SK-N-MC (cell line): ENCODE measurements at regions not wholly inside any gene's neighbourhood (a gene's known extent, or its start where the extent isn't known, plus 50 kb on each side); places are given as distances from the start of the nearest gene placed in this dataset.

Experiments used
- DNase-seq: peaks from one replicate; pipeline ENCODE4 v3.0.0-alpha.2; 2011; ENCODE audit warnings: low read depth, low spot score
- H3K27ac ChIP-seq: fragments of 200-600 bp; sonication (generic); 2 replicates; pipeline ENCODE4 v1.5.1; 2016; ENCODE audit warnings: mixed run types
- H3K36me3 ChIP-seq: fragments of 200-600 bp; sonication (generic); 2 replicates; pipeline ENCODE4 v1.6.1; 2017; ENCODE audit warnings: antibody characterized with exemption, low read length, mixed read lengths; ENCODE audit not compliant: insufficient read depth
- H3K4me3 ChIP-seq: fragments of 200-600 bp; sonication (generic); 2 replicates; pipeline ENCODE4 v1.5.1; 2016
- H3K9ac ChIP-seq: fragments of 200-600 bp; sonication (generic); 2 replicates; pipeline ENCODE4 v1.8.0; 2017; ENCODE audit warnings: mixed run types, mixed read lengths; ENCODE audit not compliant: insufficient read length
- H3K9me3 ChIP-seq: fragments of 200-600 bp; sonication (generic); 2 replicates; pipeline ENCODE4 v1.6.1; 2017; ENCODE audit warnings: low read depth, mild to moderate bottlenecking, antibody characterized with exemption, low read length, moderate library complexity, mixed read lengths
- EZH2 ChIP-seq: fragments of 200-600 bp; sonication (generic); IDR thresholded peaks from one replicate; pipeline ENCODE4 v1.6.1; 2017; ENCODE audit warnings: antibody characterized with exemption
- FOXP2 ChIP-seq: optimal IDR thresholded peaks from 2 replicates; pipeline ENCODE3; 2011; ENCODE audit warnings: mild to moderate bottlenecking, moderate library complexity; ENCODE audit not compliant: insufficient read depth; ENCODE audit errors: extremely low read length, control extremely low read depth
- POLR2AphosphoS5 ChIP-seq: IDR thresholded peaks from 2 replicates; pipeline ENCODE4 v1.6.1; 2012; ENCODE audit warnings: mild to moderate bottlenecking, low read depth, low read length, borderline replicate concordance

- H3K9ac ChIP-seq, result no peak overlapping the region
- TF ChIP-seq EZH2, result no peak
- TF ChIP-seq POLR2AphosphoS5, result no peak
- no peak for TF ChIP-seq FOXP2
- H3K36me3 ChIP-seq, result no peaks in the 10 kb centered on the region
- no peak overlapping the region for H3K4me3 ChIP-seq
- no peaks in the 10 kb centered on the region for H3K9me3 ChIP-seq
- no peak for DNase-seq
- H3K27ac ChIP-seq, result no peak overlapping the region
Observed at GRCh38 chr20:61114493-61115175, 137.4 kb upstream of the CDH4 start.

GRCh38 chr20:61115364-61116065 is 136.5 kb upstream of the CDH4 start:
- no peak for DNase-seq
- Histone ChIP-seq H3K36me3 (no peaks in the 10 kb centered on the region), H3K9ac (no peak overlapping the region), H3K4me3 (no peak overlapping the region), H3K9me3 (no peaks in the 10 kb centered on the region), H3K27ac (no peak overlapping the region)
- TF ChIP-seq FOXP2, result no peak
- TF ChIP-seq EZH2, result no peak

DNA sequence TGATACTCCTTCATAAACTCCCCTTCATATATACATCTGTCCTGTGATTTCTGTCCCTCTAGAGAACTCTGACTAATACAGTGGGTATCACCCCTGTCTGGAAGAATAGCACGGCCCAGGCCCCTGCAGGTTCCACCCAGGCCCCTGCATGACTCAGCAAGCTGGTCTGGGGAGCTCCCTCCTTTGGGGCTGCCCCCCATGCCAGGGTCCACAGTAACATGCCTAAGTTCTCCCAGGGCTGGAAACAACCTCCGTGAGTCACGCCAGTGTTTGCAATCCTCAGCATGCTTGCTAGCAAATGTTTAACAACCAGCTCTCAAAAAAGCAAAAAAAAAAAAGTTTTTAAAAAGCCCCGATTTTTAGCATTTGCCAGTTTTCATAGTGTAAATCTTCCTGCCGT is 134.3 kb upstream of the CDH4 start:
- no peak for DNase-seq
- Histone ChIP-seq H3K9ac (no peak overlapping the region), H3K36me3 (no peaks in the 10 kb centered on the region), H3K27ac (no peak overlapping the region), H3K4me3 (no peak overlapping the region), H3K9me3 (no peaks in the 10 kb centered on the region)
- TF ChIP-seq FOXP2 (no peak), EZH2 (no peak), POLR2AphosphoS5 (no peak)

DNA sequence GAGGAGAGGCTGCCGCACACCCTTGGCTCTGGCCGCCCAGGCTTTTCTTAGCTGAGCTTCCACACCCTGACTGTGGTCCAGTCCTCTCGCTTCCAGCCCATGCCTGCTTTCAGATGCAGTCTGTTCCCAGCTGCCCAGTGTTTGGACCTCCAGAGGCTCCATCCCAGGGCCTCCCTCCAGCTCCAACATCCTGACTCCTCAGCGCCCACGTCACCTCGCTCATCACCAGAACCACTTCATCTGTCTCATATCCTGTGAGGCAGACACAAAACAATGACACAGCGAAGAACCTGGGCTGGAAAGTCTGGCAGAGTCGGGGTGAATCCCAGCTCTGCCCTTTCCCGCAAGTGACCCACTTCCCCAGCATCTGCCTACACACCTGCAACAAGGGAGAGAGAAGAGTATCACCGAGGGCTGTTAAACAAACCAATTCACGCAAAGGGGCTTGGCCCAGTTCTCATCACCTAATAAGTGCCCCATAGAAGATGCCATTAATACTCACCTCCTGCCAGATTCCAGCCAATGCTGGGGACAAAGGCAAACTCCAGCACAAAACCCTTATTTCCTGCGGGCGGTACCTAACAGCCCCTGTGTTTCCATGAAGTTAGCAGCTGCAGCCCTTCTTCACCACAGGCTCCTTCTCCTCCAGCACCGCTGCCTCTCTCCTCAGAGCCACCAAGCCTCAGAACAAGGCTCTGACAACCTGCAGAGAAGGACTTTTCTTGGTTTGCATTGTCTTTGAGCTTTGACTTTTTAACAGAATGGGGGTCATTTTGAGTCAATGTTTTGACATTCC is 133.4 kb upstream of the CDH4 start:
- Histone ChIP-seq H3K9me3 (no peaks in the 10 kb centered on the region), H3K27ac (no peak overlapping the region), H3K9ac (no peak overlapping the region), H3K36me3 (no peaks in the 10 kb centered on the region), H3K4me3 (no peak overlapping the region)
- TF ChIP-seq EZH2 (no peak), FOXP2 (no peak), POLR2AphosphoS5 (no peak)
- no peak for DNase-seq

- H3K27ac ChIP-seq, result no peak overlapping the region
- H3K9me3 ChIP-seq, result no peaks in the 10 kb centered on the region
- no peak for DNase-seq
- no peak overlapping the region for H3K9ac ChIP-seq
- H3K36me3 ChIP-seq, result no peaks in the 10 kb centered on the region
- TF ChIP-seq EZH2 (no peak), POLR2AphosphoS5 (no peak), FOXP2 (no peak)
- H3K4me3 ChIP-seq, result no peak overlapping the region
Observed at GRCh38 chr20:61119273-61119672, 132.8 kb upstream of the CDH4 start.

GRCh38 chr20:61119794-61120410 is 132.2 kb upstream of the CDH4 start:
- no peak for DNase-seq
- Histone ChIP-seq H3K4me3 (no peak overlapping the region), H3K9me3 (no peaks in the 10 kb centered on the region), H3K9ac (no peak overlapping the region), H3K36me3 (no peaks in the 10 kb centered on the region), H3K27ac (no peak overlapping the region)
- TF ChIP-seq EZH2 (no peak), FOXP2 (no peak), POLR2AphosphoS5 (no peak)

- H3K36me3 ChIP-seq, result no peaks in the 10 kb centered on the region
- H3K27ac ChIP-seq, result no peak overlapping the region
- H3K4me3 ChIP-seq, result no peak overlapping the region
- H3K9me3 ChIP-seq, result no peaks in the 10 kb centered on the region
- DNase-seq, result no peak
- TF ChIP-seq EZH2 (no peak), FOXP2 (no peak), POLR2AphosphoS5 (no peak)
- no peak overlapping the region for H3K9ac ChIP-seq
Observed at GRCh38 chr20:61120595-61121515, 131.2 kb upstream of the CDH4 start.

DNA sequence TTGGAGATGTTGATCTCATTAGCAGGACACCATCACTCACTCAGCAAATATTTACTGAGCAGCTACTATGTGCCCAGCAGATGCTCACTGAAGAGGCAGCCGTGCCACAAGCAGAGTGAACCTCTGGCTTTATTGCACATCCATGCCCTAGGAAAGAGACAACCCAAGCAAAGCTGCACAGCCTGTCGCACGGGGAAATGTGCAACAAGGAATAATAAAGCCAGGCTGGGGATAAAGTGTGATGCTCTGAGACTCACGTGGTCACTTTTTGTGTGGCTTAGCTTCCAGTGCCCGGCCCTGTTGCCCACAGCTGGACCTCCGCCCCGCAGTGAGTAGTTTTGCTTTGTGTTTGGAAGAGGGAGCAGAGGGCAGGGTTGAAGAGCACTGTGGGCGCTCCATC is 130.4 kb upstream of the CDH4 start:
- TF ChIP-seq FOXP2, result no peak
- no peak for TF ChIP-seq POLR2AphosphoS5
- TF ChIP-seq EZH2, result no peak
- DNase-seq, result no peak
- no peaks in the 10 kb centered on the region for H3K36me3 ChIP-seq
- H3K9ac ChIP-seq, result no peak overlapping the region
- no peak overlapping the region for H3K4me3 ChIP-seq
- H3K27ac ChIP-seq, result no peak overlapping the region
- no peaks in the 10 kb centered on the region for H3K9me3 ChIP-seq
